GM21723 (cell line): ENCODE measurements at regions not wholly inside any gene's neighbourhood (a gene's known extent, or its start where the extent isn't known, plus 50 kb on each side); places are given as distances from the start of the nearest gene placed in this dataset.

Source experiments
- ATAC-seq: cut with Tn5 transposase; IDR thresholded peaks from one replicate; pipeline ENCODE4 v1.9.1; 2021; ENCODE audit warnings: mild to moderate bottlenecking, moderate library complexity; ENCODE audit not compliant: unreplicated experiment

DNA sequence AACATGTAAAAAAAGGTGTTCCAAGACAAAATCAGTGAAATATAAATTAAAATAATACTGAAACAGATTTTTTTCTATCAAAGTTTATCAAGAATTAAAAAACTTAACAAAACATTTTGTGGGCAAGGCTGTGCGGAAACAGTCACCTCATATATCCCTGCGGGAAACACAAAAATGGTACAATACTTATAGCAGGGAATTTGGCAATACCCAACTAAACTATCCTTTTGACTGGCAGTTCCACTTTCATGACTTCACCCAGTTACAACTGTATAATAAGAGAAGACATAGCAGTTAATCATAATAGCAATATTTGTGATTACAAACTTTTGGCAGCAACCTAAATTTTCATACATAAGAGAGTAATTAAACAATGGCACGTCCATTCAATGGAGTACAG, 121.5 kb upstream of the EGLN3 start:
- no peak for ATAC-seq

DNA sequence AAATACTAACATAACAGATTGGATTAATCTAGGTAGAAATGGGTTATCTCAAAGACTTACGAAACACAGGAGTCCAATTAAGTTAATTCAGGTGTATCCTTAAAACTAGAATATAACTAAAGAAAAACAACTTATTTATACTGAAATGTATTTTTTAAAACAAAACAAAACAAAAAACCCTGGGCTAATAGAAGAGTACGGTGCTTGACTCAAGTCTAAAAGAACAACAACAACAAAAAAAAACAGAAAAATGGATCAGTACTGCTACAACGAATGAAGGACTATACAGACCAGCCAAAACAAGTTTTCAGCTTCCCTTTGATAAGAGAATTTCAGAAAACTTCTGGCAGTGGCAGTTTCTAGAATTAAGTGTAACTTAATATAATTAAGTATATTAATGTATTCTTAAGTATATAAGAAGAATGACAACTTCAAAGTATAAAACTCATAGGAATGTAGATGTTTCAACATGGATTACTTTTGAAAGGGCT, 120.1 kb upstream of the EGLN3 start:
- ATAC-seq: no peak

DNA sequence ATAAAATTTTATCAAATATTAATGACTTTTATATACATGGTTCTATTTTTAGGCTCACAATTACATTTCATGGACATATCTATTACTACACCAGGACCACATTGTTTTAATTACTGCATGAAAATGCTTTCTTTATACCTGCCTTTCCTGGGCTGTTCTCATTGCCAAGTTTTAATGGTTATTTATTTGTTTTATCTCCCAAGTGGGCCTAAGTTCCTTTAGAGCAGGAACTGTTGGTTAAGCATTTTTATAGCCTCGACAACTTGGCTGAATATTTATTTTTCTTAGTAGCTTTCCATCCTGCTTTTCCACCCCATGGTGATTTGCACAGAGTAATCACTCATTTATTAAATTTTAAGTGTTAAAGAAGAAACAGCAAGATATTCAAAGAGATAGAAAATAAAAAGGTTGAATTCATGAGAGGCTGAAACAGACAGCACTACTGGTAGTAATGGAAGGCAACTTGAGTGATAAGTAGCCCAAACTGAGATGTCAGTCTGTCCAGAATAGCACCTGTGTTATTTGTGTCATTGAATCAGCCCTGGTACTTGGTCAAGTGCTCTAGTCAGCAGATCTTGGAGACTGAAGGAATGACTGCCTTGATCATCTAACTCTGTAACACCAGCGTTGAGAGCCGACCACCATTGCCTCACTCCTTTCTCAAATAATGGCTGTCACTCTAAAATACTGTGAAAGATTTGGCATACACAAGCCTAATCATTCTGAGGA, 119.1 kb upstream of the EGLN3 start:
- ATAC-seq: no peak

DNA sequence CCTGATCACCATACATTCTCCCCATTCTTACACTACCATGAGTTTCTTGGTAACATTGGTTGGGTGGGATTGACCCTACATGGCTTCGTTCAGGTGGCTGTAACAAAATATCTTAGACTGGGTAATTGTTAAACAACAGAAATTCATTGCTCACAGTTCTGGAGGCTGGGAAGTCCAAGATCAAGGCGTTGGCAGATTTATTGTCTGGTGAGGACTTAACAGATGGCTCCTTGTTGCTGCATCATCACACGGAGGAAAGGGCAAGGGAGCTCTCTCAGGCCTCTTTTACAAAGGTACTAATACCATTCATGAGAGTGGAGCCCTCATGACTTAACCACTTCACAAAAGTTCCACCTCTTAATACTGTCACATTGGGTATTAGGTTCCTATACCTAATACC, 116.7 kb upstream of the EGLN3 start:
- no peak for ATAC-seq

DNA sequence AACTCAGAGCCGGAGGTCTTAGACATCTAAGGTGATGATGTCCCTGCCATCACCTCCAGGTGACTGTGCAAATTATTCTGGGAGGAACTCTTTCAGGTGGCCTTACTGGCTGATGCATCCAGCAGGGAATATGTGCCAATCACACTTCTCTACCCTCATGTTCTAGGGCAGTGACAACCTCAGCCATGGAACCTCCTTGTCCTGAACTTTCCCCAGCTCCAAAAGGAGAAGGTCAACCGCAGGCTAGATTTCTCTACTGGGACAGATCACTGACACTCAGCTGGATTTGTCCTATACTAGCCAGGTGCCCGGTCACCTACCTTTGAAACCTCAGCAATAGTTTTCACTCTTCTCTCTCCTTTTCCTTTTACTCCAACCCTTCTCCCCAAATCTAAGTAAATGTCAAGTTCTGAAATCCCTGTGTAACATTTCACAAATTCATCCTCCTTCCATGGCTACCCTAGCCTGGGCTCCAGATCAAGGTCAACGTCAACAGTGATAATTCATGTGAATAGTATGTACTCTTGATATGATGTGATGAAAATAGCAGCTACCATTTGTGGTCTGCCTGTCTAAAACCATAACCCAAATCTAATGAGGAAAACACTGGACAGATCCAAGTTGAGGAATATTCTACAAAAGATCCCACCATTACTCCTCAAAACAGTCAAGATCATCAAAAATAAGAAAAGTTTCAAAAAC, 115.0 kb upstream of the EGLN3 start:
- ATAC-seq: no peak

DNA sequence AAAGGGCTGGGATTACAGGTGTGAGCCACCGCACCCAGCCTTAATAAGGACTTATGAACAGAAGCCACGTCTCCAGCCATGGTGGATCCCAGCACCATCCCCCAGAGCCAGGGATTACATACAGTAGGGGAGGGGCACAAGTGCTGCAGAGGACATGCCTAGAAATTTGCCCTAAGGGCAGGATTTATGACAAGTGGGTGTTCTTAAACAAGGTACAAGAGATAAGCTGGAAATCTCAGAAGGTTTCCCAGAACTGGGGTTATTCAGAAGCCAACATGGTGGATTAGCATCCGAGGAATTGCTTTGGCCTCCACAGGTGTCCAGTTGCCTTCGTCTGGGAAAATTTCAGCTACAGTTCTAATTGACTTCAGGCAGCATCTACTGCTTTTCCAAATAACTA, 114.4 kb upstream of the EGLN3 start:
- ATAC-seq: no peak

DNA sequence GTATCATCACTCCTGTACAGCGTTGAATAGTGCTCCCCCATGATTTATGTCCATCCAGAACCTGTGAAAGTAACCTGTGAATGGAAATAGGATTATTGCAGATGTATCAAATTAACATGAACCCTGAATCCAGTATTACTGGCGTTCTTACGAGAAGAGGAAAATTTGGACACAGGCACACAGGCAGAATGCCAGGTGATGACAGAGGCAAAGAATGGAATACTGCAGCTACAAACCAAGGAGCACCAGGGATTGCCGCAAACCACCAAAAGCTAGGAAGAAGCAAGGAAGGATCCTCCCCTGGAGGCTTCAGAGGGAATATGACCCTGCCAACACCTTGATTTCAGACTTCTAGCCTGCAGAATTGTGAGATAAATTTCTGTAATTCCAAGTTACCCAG, 113.5 kb upstream of the EGLN3 start:
- no peak for ATAC-seq

DNA sequence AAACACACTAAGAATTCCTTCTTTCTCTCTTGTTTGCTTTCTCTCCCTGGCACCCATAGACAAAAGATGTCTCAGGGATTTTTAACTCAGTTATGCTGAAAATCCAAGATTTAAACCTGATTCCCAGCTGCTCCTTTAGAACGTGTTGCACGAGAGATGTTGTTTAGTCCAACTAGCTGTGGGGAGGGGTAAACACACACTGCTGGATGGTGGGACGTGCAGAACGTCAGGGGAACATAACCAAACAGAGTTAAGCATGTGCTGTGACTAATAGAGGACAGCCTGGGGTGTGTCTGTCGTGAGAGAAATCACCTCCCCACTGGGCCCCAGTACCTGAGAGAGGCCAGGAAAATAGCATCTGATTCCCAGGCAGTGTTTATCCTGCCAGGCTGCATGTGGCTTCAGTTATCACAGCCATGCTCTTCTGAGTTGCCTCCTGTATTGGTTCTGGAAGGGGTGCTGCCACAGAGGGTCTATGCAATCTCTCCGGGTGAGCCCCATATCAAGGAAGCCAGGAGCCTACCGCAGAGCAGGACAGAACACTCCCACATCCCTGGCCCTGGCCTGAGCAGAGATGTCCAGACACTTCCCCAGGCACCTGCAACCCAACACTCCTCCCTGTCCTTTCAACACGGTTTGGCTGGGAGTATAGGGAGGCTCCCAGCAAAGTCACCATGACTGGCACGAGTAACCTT, 112.7 kb upstream of the EGLN3 start:
- ATAC-seq: no peak

DNA sequence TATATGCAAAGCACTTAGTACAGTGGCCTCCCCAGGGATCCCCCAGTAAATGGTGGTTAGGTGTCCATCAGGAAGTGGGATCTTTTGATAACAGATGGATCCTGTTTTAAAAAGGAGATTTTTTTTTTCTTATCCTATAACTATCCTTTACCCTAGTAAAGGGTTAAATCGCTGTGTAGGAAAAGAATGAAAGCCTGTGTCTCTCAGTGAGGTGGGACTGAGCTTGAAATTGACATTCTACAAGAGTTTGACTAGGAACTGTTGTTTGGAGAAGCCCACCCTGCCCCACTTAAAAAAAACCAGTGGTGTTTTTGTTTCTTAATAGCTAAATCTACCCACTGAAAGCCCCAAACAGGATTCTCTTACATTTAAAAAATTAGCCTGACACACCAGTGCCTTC, 112.2 kb upstream of the EGLN3 start:
- no peak for ATAC-seq

DNA sequence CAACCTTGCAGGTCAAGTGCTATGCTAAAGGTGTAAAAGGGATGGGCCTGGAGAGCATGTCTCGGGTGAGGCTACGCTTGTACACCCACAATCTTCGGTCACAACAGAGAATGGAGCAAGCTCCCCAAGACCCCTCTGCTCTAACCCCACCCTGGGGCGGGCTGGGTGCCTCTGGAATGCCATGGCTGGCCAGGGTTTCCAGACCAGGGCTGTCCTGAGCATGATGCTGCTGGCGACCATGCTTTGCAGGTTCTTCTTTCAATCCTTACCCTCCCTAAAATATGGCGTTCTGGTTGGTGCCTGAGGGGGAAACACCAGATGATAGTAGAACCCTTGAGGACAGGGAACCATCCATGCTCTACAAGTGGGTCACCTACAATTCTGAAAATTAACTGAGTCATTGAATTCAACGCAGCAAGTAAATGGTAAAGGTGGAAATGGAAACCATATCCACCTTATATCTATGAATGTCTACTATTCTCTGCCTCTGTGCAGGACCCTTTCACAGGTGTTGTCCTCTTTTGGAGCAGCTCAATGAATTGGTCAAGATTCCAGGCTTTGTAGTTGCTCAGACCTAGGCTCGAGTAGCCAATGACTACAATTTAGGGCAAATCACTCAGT, 111.6 kb upstream of the EGLN3 start:
- ATAC-seq: no peak

DNA sequence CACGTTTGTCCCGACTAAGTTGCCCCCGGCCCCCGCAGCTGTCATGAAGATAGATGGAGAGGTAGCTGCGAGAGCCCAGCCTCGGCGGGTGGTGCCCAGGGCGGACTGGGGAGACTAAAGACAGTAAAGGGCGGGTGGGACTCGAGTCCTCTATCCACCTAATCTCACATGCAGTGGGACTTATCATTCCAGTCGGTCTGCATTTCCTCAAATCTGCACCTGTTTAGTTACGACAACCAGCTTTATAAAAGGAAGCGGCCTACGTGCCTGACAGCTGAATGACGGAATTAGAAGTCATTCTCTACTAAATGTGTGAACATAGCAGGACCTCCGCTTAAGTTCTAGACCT, 109.8 kb upstream of the EGLN3 start:
- no peak for ATAC-seq

DNA sequence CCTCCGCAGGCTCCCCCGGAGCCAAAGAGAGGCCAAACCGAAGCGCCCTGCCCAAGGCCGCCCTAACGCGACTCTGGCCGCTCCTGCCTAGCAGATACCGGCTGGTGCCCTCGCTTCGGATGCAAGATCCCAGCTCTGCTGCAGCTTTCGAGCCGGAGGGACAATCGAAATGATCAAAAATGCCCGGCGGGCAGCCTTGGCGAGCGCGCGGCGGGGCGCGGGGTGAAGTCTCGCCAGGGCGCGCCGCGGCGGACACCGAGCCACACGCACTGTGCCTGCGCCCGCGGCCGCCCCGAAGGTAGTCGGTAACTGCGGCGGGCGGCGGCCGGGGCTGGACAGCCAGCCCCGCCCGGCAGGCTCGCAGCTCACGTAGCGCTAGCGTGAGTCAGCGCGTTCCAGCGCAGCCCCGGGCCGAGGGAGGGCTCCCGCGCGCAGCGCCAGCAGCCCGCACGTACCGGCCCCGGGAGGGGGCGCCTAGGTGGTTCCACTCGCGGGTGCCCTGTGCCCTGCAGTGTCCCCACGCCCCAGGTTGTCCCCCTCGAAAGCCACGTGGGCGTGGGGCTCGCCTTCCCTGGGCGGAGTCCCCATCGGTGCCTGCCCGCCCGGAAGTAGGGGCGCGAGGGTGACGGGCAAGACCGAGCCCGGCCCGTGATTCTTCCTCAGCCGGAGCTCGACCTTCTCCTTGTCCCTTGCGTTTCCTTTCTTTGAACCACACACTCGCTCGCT, 109.2 kb upstream of the EGLN3 start:
- peak; percentile 87 for ATAC-seq

DNA sequence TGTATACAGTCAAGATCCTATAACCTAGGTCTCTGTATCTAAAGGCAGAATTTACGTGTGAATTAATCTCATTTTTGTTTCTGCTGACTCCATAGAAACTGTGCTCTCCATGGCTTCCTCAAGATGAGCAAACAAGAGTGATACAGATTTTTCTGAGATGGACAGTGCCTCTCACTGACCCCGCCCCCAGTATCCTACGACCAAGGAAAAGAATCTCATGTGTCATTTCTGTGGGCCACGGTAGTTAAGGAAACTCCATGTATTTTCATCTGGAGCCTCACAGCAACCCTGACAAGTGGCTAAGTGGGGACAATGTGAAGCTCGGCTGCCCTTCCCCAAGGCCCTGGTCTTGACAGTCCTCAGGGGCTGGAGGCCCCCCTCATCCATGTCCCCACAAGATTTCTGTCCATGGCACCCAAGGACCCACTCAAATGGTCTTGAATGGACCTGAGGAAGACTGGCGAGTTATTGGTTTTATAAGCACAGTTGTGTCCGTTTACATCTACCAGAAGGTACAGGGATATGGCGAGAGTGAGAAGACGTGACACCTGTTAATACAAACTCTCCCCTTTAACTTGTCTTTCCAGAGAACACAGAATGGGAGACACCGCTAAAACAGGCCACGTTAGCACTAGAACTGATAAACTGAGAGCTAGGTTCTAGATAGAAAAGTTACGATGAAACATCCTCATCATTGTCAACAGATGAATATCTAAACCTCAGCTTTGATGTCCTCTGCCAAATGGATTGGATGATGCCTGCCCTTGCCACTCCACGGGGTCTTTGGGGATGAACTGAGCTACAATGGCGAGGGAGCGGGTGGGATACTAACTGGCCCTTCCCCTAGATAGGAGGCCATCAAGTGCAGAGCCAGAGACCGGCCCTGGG, 108.4 kb upstream of the EGLN3 start:
- no peak for ATAC-seq

DNA sequence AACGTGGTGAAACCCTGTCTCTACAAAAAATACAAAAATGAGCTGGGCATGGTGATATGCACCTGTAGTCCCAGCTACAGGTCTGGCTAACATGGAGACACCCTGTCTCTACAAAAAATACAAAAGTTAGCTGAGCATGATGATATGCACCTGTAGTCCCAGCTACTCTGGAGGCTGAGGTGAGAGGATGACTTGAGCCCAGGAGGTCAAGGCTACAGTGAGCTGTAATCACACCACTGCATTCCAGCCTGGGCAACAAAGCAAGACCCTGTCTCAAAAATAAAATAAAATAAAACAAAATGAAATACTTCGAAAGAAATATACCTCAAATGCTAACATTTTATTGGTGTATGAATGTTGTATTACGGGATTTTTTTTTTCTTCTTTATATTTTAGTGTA, 107.6 kb upstream of the EGLN3 start:
- no peak for ATAC-seq

DNA sequence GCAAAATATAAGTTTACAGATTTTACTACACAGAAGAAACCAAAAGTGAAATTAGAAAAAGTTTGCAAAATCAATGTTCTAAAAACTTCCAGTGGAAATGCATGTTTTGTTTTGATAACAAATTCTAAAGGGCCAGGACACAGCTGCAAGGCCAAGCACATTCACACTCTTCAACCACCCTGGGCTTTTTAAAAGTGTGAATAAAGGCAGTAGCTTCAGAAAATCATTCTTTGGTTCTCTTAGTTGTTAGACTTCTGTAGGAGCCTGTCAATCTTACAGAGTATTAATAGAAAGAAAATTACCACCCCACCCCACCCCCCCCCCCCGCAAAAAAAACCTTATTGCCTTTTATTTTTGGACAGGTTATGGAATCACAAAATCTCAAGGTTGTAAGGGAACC, 105.2 kb upstream of the EGLN3 start:
- ATAC-seq: no peak

DNA sequence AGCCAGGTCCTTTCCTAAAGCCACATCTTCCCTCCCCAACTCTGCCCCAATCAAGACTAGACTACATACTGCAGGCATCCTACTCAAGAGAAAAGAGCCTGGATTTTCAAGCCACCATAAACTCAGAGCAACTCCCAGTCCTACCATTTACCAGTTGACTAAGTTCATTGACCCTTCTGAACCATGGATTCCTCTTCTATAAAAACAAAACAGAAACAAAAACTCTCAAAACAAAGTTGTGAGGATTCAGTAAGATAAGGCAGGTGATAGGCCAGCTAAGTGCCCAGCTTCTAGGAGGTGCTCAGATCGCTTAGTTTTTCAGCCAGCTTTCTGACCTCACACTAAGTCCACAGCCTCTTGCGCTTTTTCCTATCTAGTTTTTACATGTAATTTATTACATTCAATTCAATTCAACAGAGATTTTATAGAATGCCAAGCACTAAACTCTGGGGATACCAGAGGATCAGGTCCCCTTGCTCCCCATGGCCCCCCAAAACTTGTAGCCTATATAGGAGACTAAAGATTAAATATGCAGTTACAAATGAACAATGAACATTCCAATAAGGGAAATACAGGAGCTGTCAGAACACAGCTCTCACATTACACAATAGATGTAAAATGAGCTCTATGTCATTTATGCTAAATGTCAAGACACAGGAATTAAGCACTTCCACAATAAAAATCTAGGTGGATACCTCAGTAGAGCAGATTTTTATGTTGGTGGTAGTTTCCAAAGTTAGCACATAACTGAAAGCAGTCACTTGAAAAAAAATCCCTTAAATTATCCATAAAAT, 104.5 kb upstream of the EGLN3 start:
- ATAC-seq: no peak

DNA sequence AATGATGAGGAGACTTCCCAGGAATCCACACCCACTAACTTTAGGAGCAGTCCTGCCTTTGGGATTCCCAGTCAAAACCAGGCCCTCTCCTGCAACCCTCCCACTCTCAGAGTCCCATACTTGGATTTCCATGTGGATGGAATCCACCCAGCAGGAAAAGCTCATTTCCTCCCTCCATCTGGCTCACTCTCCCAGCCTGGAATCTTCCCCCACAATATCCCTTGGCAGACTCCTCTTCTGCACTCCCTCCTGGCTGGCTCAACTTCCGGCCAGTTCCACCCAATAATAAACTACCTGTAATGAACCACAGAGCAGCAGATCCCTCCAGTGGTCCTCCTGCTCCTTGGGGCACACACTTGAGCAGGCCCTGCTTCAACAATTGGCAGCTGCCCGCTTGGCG, 102.8 kb upstream of the EGLN3 start:
- ATAC-seq: no peak

DNA sequence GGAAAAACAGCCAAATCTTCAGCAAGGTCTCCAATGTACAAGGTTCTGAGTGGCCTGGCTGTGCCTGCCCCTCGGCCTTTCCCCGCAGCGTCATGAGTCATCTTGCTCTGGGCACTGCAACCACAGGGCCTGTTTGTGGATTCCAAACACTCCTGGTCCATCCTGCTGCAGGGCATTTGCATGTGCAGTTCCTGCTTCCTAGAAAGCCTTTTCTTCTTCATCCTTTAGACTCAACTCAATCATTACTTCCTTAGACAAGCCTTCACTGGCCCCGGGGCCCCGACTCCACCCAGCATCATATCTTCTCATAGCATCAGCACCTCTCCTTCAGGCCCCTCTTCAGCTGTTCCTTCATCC, 101.8 kb upstream of the EGLN3 start:
- ATAC-seq: no peak

DNA sequence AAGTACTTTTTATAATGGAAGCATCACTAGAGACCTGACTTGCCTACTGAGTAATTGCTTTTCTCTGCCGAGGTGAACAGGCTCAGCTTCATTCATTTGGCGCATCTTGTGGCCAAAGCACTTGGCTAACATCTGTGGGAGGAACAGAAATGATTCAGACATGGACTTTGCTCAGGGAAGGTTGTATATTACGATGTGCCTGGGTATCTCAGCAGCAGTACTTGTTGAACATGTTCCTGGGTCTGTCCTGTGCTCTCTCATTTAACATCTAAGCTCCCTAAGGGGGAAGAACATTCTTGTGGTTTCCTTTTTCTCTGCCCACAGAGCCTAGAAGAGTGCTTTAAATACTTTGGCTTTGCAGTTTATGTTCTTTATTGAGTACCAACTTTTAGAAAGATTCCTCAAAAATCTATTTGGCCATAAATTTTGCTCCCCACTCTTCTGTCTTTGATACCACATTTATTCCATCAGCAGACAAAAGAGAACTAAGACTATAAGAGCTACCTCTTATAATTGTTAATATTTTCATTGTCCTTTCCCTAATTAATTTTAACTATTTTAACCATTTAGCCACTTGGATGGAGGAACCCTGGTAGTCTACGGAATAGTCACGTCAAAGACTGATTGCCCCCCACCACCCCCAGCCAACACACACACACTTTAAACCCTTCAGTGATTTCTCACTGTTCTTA, 101.2 kb upstream of the EGLN3 start:
- ATAC-seq: peak; percentile 61
